Suppressor macrophage treated with lipopolysaccharide for 1 hour (primary cell): ENCODE measurements at regions not wholly inside any gene's neighbourhood (a gene's known extent, or its start where the extent isn't known, plus 50 kb on each side); places are given as distances from the start of the nearest gene placed in this dataset.
"Not testable (repeated sequence)": the region's sequence is repeated elsewhere in the genome, so short reads cannot be mapped to it uniquely, and the experiment has no call there.

ENCODE experiments used
- DNase-seq, 3 donors: peaks; one replicate each; pipeline ENCODE4 v3.0.0-alpha.2; 2020 to 2022

DNA sequence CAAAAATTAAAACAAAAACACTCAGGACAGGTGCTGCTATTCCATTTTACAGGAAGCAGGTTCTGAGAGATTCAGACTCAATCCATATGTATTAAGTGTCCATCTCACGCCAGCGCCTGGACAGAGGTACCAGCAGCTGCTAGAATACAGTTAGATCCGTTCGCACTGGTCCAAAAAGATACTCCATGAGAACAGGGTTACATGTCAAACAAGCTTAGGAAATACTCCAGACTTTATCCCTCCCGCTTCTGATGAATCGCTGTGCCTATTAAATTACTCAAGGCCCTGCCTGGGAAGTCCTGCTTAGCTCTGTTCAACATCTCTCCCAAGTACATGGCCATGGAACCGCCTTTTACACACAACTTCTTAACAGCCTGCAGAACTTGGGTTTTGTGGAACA, 50.2 kb upstream of the SLC35C1 start:
- no peak for DNase-seq

DNA sequence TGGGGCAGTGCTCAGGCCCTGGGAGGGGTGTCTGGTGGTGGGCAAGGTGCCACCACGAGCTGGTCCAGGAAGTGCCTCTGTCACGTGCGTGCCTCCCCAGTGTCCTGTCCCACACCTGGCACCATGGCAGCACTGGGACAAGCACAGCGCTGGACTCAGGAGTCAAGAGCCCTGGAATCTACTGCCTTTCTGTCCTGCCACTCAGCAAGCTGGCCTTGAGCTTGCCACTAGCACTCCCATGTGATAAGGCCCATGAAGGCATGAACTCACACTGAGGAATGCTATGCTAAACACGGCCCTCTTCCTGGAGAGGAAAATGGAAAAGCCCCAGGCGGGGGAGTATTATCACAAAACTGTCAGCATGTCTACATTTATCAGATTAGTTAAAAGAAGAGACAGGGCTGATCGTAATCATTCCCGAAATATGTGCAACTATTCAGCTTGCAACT, 50.7 kb upstream of the SLC35C1 start:
- DNase-seq, result no peak

DNA sequence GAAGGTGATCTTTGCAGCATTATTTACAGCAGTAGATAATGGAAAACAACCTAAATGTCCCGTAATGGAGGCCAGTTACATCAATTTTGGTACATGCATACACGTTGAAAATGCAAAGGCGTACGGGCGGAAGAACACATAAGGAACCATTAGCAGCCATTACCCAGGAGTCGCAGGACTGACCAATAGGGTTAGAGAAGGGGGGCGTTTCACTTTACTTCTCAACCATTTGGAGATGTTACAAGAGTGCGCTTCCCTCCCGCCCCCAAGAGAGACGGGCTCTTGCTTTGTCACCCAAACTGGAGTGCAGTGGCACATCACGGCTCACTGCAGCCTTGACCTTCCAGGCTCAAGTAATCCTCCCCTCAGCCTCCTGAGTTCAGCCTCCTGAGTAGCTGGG, 52.8 kb upstream of the SLC35C1 start:
- no peak for DNase-seq

GRCh38 chr11:45751430-45751829, 53.5 kb upstream of the SLC35C1 start:
- no peak for DNase-seq

- DNase-seq, result no peak
Observed at GRCh38 chr11:45750439-45750838, 54.5 kb upstream of the SLC35C1 start.

DNA sequence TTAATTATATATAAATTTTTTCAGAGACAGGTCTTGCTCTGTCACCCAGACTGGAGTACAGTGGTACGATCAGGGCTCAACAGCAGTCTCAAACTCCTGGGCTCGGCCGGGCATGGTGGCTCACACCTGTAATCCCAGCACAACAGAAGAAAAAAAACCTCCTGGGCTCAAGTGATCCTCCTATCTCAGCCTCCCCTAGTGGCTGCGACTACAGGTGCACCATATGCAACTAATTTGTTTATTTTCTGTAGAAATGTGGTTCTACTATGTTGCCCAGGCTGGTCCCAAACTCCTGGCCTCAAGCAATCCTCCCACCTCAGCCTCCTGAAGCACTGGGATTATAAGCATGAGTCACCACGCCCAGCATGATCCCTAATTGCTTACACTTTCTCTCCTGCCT, 56.1 kb upstream of the SLC35C1 start:
- DNase-seq, result no peak

- DNase-seq, result no peak
Observed at GRCh38 chr11:45745065-45745811, 59.7 kb upstream of the SLC35C1 start.

DNA sequence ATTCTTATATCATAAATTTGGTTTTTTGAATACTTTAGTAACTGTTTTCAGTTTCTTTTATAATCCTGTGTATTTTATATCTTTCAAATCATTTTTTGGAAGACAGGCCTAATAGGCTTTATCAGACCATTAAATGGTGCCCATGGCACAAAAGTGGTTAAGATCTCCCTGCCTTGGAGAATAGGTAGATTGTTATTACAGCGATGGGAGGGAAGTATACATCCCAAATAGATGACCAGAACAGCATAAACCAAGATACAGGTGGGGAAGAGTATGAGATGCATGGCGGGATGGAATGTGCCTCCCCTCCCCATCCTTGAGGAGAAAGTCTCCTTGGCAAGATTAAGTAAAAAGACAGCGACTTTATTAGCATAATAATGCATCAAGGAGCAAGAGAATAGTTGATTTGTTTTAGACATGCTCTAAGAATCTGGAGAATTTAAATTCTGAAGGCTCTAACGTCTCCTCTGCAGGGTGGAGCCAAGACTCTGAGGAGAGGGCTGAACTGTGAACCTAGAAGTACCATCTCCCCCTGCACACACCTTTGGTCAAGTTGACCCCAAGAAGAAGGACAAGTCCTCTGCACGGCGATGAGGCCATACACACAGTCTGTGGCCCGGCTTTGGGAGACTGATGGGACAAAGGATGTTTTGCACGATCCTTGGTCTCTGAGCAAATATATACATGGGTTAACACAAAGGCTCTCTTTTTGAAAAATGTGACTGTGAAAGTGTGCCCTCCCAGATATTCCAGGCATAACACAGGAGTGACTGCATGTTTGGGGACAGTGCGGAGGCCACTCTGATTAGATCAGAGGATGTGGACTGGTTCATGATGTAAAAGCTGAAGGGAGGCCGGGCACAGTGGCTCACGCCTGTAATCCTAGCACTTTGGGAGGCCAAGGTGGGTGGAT, 61.1 kb upstream of the SLC35C1 start:
- no peak for DNase-seq

- DNase-seq, result no peak
Observed at GRCh38 chr11:45741582-45741981, 63.4 kb upstream of the SLC35C1 start.

GRCh38 chr11:45741032-45741431, 63.9 kb upstream of the SLC35C1 start:
- DNase-seq, result no peak

DNA sequence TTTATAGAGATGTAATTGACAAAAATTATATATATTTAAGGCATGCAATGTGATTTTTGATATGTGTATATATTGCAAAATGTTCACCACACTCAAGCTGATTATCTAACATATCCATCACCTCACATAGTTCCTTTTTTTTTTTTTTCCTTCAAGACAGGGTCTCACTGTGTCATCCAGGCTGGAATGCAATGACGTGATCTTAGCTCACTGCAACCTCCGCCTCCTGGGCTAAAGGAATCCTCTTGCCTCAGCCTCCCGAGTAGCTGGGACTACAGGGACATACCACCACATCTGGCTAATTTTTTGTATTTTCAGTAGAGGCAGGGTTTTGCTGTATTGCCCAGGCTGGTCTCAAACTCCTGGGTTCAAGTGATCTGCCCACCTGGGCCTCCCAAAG, 65.1 kb upstream of the SLC35C1 start:
- DNase-seq, result no peak

- not testable (repeated sequence) for DNase-seq
Observed at GRCh38 chr11:45739071-45739470, 65.9 kb upstream of the SLC35C1 start.

DNA sequence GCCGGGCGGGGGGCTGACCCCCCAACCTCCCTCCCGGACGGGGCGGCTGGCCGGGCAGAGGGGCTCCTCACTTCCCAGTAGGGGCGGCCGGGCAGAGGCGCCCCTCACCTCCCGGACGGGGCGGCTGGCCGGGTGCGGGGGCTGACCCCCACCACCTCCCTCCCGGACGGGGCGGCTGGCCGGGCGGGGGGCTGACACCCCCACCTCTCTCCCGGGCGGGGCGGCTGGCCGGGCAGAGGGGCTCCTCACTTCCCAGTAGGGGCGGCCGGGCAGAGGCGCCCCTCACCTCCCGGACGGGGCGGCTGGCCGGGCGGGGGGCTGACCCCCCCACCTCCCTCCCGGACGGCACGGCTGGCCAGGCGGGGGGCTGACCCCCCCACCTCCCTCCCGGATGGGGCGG, 66.8 kb upstream of the SLC35C1 start:
- DNase-seq, result not testable (repeated sequence)

DNA sequence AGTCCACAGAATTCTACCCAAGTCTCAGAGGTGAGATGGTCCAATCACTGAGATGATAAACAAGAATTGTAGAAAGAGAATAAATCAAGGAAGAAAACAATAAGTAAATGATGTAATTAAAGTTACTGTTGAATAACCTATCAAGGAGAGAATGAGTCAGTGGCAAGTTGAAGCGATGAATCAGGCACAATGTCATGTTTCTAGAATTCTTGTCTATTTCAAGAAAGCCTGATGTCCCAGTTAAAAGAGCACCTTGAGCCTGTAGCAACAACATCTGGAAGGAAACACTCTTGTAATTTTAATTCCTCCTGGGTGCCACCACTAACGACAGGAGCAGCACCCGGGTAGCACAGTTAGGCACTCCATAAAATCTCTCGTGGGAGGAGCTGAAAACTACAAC, 67.9 kb upstream of the SLC35C1 start:
- peak in 1 of 3 donors; percentile 21 for DNase-seq

DNA sequence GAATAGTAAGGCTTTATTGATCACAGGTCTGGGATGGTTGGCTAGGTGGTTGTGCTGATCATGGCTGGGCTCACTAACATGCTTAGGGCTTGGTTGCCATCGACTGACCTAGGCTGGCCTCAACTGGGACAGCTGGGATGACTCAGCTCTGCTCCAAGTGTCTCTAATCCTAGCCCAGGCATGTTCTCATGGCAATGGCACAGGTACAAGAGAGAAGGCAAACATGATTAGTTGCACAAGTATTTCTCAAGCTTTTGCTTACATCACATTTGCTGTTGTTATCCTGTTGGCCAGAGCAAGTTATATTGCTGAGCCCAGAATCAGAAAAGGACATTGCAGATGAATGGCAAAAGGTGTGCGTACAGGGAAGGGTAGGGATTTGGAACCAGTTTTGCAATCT, 68.5 kb upstream of the SLC35C1 start:
- no peak for DNase-seq

DNA sequence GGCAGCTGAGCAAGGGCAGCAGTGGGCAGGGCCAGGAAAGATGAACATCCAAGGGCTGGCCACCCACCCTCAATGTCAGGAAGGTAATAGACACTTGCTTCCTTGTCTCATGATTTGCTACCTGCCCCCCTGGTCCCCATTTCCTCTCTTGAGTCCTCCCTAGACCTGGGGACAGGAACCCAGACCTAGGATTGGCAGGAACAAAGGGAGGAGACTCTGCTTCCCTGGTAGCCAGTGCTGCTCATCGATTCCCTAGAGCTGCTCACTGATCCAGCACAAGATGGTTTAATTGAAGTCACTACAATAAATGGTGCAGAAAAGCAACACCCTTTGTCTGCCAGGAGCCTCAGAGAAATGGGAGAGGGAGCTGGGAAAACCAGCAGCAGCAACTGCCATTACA, 67.8 kb upstream of the CHST1 start:
- no peak for DNase-seq

DNA sequence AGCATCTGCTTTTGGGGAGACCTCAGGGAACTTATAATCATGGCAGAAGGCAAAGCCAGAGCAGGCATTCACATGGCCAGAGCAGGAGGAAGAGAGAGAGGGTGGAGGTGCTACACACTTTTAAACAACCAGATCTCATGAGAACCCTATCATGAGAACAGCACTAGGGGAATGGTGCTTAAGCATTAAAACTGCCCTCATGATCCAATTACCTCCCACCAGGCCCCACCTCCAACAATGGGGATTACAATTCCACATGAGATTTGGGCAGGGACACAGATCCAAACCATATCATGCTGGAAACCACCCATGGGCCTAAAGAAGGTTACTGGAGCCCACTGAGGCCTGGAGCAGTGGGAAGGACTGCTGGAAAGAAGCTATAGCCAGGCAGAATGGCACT, 66.9 kb upstream of the CHST1 start:
- DNase-seq, result no peak

GRCh38 chr11:45731171-45731570, 65.7 kb upstream of the CHST1 start:
- DNase-seq, result not testable (repeated sequence)

DNA sequence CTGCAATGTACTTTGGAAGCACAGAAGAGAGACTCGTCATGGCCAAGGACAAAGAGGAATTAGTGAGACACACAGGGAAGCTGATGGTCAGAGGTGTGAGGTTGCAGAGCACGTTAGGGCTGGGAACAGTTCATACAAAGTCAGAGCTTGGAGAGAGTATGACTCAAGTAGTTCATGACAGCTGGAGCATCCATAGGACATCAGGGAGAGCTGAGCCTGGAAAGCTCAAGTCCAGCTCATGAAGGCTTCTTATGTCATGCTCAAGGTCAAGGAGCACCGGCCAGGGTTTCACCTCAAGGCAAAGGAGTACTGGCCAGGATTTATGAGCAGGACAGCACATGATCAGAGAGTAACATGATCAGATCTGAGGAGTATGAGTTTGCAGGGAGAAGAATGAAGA, 64.6 kb upstream of the CHST1 start:
- no peak for DNase-seq

DNA sequence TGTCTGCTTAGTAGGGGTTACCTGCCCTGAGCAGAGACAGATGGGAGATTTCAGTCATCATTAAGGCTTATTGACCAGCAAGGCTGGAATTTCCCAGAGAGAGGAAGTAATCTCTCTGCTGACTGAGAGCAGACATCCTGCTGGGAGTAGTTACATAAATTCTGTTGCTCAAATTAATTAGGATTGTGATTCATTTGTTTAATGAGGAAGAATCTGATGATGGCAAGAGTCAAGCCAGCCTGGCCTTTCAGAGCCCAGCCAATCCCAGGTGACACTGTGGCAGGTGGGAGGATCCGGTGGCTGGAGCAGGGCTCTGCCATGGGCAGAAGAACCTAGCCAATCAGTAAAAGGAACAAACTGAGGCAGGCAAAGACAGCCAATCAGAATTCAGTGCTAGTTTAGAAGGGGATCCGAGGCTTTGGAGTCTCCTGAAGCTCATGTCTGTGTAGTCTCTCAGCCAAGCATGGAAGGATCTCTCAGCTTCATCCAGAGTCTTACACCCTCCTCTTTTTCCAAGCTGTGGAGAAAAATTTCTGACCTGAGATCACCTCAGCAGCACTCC, 61.2 kb upstream of the CHST1 start:
- peak; percentile 24 to 57 (median 47) for DNase-seq

DNA sequence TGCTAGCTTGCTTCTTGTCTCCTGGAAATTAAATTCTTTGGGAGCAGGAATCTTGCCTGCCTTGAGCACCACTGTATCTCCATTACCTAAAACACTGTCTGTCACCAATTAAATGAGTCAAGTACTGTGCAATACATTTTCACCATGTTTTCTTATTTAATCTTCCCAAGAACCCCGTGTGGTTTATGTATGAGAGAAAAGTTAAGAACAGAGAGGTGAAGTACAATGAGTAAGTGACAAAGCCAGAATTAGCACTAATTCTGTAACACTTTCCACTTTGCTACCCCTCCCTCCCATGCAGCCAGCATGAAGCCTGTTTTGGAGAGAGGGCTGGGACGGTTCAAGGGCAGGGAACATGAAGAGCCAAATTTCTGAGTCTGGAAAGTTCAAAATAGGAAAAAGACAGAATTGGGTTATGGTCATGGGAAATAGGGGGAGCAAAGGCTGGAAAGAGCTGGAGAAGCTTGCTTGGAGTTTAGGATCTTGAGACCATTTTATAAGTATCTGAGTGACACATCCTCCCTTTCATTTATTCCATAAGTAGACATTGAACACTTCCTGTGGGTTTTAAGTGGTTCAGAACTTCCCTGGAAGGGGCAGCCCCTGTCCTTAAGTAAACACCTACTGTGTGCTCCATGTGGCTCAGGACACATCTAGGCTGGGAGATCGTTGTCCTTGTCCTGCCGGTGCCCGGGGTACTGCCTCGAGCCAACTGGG, 60.5 kb upstream of the CHST1 start:
- DNase-seq, result no peak

GRCh38 chr11:45725121-45725520, 59.7 kb upstream of the CHST1 start:
- DNase-seq, result no peak

- no peak for DNase-seq
Observed at GRCh38 chr11:45724153-45724552, 58.7 kb upstream of the CHST1 start.
